ENCODE measurements at regions not wholly inside any gene's neighbourhood (a gene's known extent, or its start where the extent isn't known, plus 50 kb on each side); places are given as distances from the start of the nearest gene placed in this dataset.

DNA sequence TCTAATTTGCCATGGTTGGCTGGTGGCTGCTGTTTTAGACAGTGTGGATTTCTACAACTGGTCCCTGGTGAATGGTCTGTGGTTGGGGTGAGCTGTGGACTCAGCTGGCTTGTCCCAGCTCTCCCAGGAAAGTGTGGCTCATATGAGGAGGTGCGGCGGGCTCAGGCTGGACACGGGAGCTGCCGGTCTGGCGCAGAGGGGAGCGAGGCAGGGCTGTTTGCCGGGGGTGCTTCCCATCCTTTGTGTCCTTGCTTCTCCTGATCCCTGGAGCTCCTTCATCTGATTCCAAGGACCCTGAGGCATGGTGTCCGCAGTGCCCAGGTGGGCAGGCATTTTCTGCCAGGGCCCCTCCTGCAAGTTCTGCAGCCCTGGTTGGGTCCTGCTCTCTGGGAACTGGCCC, 104.9 kb downstream of the TEX29 start:
- TF ChIP-seq, protein P1, sequence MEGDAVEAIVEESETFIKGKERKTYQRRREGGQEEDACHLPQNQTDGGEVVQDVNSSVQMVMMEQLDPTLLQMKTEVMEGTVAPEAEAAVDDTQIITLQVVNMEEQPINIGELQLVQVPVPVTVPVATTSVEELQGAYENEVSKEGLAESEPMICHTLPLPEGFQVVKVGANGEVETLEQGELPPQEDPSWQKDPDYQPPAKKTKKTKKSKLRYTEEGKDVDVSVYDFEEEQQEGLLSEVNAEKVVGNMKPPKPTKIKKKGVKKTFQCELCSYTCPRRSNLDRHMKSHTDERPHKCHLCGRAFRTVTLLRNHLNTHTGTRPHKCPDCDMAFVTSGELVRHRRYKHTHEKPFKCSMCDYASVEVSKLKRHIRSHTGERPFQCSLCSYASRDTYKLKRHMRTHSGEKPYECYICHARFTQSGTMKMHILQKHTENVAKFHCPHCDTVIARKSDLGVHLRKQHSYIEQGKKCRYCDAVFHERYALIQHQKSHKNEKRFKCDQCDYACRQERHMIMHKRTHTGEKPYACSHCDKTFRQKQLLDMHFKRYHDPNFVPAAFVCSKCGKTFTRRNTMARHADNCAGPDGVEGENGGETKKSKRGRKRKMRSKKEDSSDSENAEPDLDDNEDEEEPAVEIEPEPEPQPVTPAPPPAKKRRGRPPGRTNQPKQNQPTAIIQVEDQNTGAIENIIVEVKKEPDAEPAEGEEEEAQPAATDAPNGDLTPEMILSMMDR (IDR thresholded peaks at IDR 0.05) = no peak
- TF ChIP-seq, protein P2, sequence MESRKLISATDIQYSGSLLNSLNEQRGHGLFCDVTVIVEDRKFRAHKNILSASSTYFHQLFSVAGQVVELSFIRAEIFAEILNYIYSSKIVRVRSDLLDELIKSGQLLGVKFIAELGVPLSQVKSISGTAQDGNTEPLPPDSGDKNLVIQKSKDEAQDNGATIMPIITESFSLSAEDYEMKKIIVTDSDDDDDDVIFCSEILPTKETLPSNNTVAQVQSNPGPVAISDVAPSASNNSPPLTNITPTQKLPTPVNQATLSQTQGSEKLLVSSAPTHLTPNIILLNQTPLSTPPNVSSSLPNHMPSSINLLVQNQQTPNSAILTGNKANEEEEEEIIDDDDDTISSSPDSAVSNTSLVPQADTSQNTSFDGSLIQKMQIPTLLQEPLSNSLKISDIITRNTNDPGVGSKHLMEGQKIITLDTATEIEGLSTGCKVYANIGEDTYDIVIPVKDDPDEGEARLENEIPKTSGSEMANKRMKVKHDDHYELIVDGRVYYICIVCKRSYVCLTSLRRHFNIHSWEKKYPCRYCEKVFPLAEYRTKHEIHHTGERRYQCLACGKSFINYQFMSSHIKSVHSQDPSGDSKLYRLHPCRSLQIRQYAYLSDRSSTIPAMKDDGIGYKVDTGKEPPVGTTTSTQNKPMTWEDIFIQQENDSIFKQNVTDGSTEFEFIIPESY (IDR thresholded peaks at IDR 0.05; ENCODE audit: borderline replicate concordance, low read depth) = no peak
- no peak for TF ChIP-seq TAF1 (IDR thresholded peaks at IDR 0.05; ENCODE audit: borderline replicate concordance, low read depth, low read length)
- no peak for TF ChIP-seq POLR2AphosphoS5 (IDR thresholded peaks at IDR 0.05; ENCODE audit: low read depth, low read length)
- no peak for TF ChIP-seq GABPA (IDR thresholded peaks at IDR 0.05; ENCODE audit: low read depth)
- no peak for TF ChIP-seq ELF1 (IDR thresholded peaks at IDR 0.05)
- TF ChIP-seq, protein P3, sequence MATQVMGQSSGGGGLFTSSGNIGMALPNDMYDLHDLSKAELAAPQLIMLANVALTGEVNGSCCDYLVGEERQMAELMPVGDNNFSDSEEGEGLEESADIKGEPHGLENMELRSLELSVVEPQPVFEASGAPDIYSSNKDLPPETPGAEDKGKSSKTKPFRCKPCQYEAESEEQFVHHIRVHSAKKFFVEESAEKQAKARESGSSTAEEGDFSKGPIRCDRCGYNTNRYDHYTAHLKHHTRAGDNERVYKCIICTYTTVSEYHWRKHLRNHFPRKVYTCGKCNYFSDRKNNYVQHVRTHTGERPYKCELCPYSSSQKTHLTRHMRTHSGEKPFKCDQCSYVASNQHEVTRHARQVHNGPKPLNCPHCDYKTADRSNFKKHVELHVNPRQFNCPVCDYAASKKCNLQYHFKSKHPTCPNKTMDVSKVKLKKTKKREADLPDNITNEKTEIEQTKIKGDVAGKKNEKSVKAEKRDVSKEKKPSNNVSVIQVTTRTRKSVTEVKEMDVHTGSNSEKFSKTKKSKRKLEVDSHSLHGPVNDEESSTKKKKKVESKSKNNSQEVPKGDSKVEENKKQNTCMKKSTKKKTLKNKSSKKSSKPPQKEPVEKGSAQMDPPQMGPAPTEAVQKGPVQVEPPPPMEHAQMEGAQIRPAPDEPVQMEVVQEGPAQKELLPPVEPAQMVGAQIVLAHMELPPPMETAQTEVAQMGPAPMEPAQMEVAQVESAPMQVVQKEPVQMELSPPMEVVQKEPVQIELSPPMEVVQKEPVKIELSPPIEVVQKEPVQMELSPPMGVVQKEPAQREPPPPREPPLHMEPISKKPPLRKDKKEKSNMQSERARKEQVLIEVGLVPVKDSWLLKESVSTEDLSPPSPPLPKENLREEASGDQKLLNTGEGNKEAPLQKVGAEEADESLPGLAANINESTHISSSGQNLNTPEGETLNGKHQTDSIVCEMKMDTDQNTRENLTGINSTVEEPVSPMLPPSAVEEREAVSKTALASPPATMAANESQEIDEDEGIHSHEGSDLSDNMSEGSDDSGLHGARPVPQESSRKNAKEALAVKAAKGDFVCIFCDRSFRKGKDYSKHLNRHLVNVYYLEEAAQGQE (IDR thresholded peaks at IDR 0.05; ENCODE audit: low read depth, low read length) = no peak
- TF ChIP-seq, protein P4, sequence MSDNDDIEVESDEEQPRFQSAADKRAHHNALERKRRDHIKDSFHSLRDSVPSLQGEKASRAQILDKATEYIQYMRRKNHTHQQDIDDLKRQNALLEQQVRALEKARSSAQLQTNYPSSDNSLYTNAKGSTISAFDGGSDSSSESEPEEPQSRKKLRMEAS (IDR thresholded peaks at IDR 0.05; ENCODE audit: low read depth) = no peak
- no peak for TF ChIP-seq SMC3 (IDR thresholded peaks at IDR 0.05; ENCODE audit: low read depth, low read length)

Data from SK-N-SH (cell line).